ENCODE measurements at regions not wholly inside any gene's neighbourhood (a gene's known extent, or its start where the extent isn't known, plus 50 kb on each side); places are given as distances from the start of the nearest gene placed in this dataset.
"Not testable (repeated sequence)": the region's sequence is repeated elsewhere in the genome, so short reads cannot be mapped to it uniquely, and the experiment has no call there.

DNA sequence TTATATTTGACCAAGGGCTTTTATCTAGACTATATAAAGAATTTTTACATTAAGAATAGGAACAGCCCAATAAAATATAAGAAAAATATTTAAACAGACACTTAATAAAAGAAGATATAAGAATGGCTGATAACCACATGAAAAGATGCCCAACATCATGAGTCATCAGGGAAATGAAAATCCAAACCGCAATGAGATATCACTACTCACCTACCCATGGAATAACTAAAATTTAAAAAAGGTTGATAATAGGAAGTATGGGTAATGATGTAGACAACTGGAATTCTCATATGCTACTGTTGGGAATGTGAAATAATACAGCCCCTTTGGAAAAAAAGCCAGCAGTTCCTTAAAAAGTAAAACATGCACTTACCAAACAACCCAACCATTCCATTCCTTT lies 206.9 kb upstream of the PCSK5 start:
- no peak overlapping the region for H3K27ac Mint-ChIP-seq
- DNase-seq (no peak), ATAC-seq (replicated peaks) (no peak)
- H3K27me3 Mint-ChIP-seq, result no peaks in the 10 kb centered on the region
- no peak overlapping the region for H3K4me3 Mint-ChIP-seq
- no peaks in the 10 kb centered on the region for H3K36me3 Mint-ChIP-seq (ENCODE audit: insufficient read depth)
- peaks cover 0 to 2% of the 10 kb centered on the region in 2 donors for H3K9me3 Mint-ChIP-seq
- H3K4me1 Mint-ChIP-seq (ENCODE audit: low read depth in 2 of 2), result no peaks in the 10 kb centered on the region

DNA sequence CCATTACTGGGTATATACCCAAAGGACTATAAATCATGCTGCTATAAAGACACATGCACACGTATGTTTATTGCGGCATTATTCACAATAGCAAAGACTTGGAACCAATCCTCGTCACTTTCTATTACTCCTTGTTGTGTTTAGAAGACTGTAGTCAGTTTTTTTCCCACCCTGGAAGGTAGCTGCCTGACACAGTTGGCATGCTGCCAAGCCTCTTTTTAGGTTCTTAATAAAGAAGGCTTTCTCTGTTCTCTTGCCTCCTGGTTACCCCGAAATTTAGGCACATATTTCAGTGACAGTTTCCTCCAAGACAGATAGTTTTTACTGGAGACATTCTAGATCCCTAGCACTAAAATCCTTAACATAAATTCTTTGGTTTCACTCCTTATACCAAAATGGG lies 205.4 kb upstream of the PCSK5 start:
- Mint-ChIP-seq H3K4me3 (no peak overlapping the region), H3K36me3 (ENCODE audit: insufficient read depth) (no peaks in the 10 kb centered on the region), H3K9me3 (peaks cover 3 to 9% of the 10 kb centered on the region in 2 donors), H3K27ac (no peak overlapping the region), H3K4me1 (ENCODE audit: low read depth in 2 of 2) (no peaks in the 10 kb centered on the region), H3K27me3 (no peaks in the 10 kb centered on the region)
- no peak for DNase-seq
- no peak for ATAC-seq (replicated peaks)

DNA sequence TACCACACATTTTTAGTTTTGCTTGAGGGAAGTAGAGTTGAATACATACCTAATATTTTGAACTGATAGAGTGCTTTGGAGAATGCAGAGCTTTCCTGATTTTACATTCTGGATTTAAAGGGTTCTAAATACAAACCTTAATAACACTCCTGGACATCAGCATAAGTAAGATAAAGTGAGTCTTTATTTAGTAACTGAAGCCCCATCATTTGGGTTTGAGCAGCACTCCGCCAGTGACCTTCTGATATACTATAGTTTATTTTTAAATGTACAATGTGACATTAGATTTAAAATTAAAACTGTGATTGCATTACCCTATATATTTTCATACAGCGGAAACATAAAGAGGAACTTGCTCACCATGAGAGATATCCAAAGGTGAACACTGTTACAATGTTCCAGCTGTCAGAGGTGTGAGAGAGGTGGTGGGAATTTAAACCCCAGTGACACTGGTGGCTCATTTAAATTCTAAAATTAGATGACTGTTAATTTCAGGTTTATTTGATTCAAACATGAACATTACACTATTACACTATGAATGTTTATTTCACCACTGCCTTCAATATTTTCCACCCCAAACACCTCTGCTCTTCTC lies 203.0 kb upstream of the PCSK5 start:
- ATAC-seq (replicated peaks) (no peak), DNase-seq (no peak)
- Mint-ChIP-seq H3K4me3 (no peak overlapping the region), H3K27ac (no peak overlapping the region), H3K36me3 (ENCODE audit: insufficient read depth) (no peaks in the 10 kb centered on the region), H3K9me3 (peaks cover 4 to 9% of the 10 kb centered on the region in 2 donors), H3K4me1 (ENCODE audit: low read depth in 2 of 2) (no peaks in the 10 kb centered on the region), H3K27me3 (no peaks in the 10 kb centered on the region)

DNA sequence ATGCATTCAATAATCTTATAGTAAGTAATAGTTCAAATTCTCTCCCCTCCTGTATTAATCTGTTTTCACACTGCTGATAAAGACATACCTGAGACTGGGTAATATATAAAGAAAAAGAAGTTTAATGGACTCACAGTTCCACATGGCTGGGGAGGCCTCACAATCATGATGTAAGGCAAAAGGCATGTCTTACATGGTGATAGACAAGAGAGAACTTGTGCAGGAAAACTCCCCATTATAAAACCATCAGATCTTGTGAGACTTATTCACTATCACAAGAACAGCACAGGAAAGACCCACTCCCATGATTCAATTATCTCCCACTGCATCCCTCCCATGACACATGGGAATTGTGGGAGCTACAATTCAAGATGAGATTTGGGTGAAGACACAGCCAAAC lies 199.9 kb upstream of the PCSK5 start:
- not testable (repeated sequence) for H3K4me1 Mint-ChIP-seq (ENCODE audit: low read depth in 2 of 2); ATAC-seq (replicated peaks); H3K27ac Mint-ChIP-seq; H3K4me3 Mint-ChIP-seq; H3K27me3 Mint-ChIP-seq; H3K36me3 Mint-ChIP-seq (ENCODE audit: insufficient read depth); H3K9me3 Mint-ChIP-seq; DNase-seq

DNA sequence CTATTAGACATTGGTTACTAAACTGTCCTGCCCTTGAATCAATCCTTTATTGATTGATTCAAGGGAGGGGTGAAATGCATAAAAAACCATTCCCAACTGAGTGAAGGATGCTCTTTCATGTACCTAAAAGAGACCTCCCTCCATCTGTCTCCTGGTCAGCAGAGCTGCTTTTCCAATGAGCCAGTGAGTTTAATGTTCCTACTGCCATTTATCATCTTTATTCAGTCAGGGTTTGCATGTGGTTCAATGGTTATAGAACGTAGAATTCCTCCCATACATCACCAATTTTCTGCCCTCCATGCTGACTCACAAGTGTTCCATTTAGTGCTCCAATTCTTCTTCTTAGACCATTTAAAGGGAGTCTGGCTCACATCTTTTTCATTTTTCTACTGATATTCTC lies 199.1 kb upstream of the PCSK5 start:
- Mint-ChIP-seq H3K4me1 (ENCODE audit: low read depth in 2 of 2) (no peaks in the 10 kb centered on the region), H3K36me3 (ENCODE audit: insufficient read depth) (no peaks in the 10 kb centered on the region), H3K9me3 (peaks cover 4 to 9% of the 10 kb centered on the region in 2 donors), H3K27ac (no peak overlapping the region), H3K27me3 (no peaks in the 10 kb centered on the region), H3K4me3 (no peak overlapping the region)
- no peak for ATAC-seq (replicated peaks)
- no peak for DNase-seq

DNA sequence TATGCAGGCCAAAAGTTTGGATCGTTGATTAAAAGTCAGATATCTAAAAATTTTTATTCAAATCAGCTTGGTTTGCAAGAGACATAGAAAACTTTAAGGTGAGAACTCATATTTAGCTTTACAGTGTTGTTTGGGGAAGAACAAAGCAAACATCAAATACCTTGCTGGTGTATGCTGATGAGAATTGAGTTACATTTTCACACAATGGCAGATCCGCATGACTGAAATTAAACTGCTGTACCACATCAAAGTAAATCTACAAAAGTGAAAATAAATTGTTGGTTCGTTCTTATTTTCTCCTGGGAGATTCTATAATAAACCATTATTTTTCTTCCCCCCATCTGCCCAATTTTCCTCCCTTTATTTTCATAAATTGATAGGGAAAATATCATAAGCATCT lies 198.2 kb upstream of the PCSK5 start:
- Mint-ChIP-seq H3K4me1 (ENCODE audit: low read depth in 2 of 2) (no peaks in the 10 kb centered on the region), H3K4me3 (no peak overlapping the region), H3K36me3 (ENCODE audit: insufficient read depth) (no peaks in the 10 kb centered on the region), H3K27me3 (no peaks in the 10 kb centered on the region), H3K27ac (no peak overlapping the region), H3K9me3 (peaks cover 6 to 15% of the 10 kb centered on the region in 2 donors)
- no peak for DNase-seq
- ATAC-seq (replicated peaks), result no peak

DNA sequence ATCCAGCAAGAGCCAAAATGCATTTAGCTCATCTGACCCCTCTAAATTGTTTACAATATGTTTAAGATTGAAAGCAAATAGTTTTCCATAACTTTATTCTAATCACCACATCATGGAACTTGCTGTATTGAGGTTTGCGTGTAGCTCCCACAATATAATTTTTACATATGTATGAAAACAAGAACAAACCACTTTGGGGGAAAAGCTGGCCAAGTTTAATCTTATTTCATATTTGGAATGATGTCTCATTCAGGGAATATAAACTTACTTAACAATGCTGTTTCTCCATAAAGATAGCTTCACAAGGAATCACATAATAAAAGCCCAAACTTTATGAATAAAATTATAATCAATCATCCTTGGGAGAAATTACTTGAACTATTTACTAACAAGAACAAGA lies 194.6 kb upstream of the PCSK5 start:
- Mint-ChIP-seq H3K9me3 (peaks cover 3 to 9% of the 10 kb centered on the region in 2 donors), H3K4me3 (no peak overlapping the region), H3K4me1 (ENCODE audit: low read depth in 2 of 2) (no peaks in the 10 kb centered on the region), H3K36me3 (ENCODE audit: insufficient read depth) (no peaks in the 10 kb centered on the region), H3K27ac (no peak overlapping the region), H3K27me3 (no peaks in the 10 kb centered on the region)
- ATAC-seq (replicated peaks) (no peak), DNase-seq (no peak)

DNA sequence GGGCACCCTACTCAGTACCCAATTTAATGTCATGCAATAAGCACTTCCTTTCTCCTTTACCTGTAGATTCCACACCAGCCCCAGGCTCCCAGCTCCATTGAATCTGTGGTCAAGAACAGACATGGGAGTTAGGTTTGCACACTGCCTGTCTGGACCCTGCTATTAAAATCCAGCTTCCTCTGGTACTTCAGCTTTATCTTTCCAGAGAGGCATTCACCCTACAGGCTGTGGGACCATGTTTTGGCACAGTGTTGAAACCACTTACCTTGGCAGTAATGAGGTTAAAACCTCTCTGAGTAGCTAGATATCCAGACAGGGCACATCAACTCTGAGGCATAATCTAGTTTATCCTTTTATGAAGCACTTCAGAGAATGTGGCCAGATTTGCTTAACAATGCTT lies 191.5 kb upstream of the PCSK5 start:
- H3K36me3 Mint-ChIP-seq (ENCODE audit: insufficient read depth), result no peaks in the 10 kb centered on the region
- H3K27me3 Mint-ChIP-seq, result no peaks in the 10 kb centered on the region
- no peak overlapping the region for H3K27ac Mint-ChIP-seq
- H3K4me1 Mint-ChIP-seq (ENCODE audit: low read depth in 2 of 2), result no peaks in the 10 kb centered on the region
- H3K4me3 Mint-ChIP-seq, result no peak overlapping the region
- no peak for ATAC-seq (replicated peaks)
- no peak for DNase-seq
- H3K9me3 Mint-ChIP-seq, result peaks cover 4 to 9% of the 10 kb centered on the region in 2 donors

DNA sequence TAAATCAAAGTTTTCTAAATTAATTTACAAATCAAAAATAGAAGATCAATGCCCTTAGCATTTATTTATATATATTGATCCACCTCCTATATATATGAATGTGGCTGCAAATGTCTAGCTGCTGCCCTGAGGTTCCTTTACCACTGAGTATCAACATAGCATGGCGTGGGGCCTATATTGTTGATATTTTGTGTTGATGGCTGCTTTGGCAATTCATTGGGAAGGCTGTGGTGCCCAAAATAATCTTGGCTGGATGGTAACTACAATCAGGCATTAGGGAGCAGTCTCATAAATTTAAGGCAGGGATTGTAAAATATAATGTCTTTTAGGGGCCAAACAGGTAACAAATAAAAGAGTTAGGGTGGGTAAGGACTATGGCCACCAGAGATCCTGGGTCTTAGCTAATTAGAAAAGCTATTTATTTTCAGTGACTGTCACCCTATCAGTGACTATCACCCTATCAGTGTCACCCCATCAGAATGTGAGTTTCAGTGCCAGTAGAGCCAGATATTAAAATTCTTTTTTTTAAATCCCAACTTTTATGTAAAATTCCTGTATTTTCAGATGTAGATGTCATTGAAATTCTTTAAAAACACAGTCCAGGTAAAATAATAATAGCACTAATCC lies 190.7 kb upstream of the PCSK5 start:
- no peak for ATAC-seq (replicated peaks)

DNA sequence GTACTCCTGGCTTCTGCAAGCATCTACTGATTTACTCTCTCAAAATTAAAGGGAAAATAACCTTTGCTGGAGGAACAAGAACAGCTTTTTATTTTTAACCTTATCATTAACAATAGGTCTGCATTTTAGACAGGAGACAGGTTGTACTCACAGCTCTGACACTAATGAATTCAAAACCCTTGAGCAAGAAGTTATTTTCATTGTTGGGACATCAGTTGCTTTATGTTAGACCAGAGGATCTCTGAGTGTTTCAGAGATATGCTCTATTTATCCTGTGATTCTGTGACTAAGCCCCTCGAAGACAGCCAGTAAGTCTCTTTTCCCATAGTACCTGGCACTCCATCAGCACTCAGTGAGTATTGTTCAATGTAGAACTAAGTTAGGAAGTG lies 190.2 kb upstream of the PCSK5 start:
- Mint-ChIP-seq H3K9me3 (peaks cover 5 to 9% of the 10 kb centered on the region in 2 donors), H3K4me3 (no peak overlapping the region), H3K27me3 (no peaks in the 10 kb centered on the region), H3K4me1 (ENCODE audit: low read depth in 2 of 2) (no peaks in the 10 kb centered on the region), H3K36me3 (ENCODE audit: insufficient read depth) (no peaks in the 10 kb centered on the region), H3K27ac (no peak overlapping the region)
- ATAC-seq (replicated peaks) (no peak), DNase-seq (no peak)

More for the DNA sequence above, 190.7 kb upstream of the PCSK5 start:
- H3K9me3 Mint-ChIP-seq, result peaks cover 5 to 9% of the 10 kb centered on the region in 2 donors
- no peaks in the 10 kb centered on the region for H3K27me3 Mint-ChIP-seq
- H3K36me3 Mint-ChIP-seq (ENCODE audit: insufficient read depth), result no peaks in the 10 kb centered on the region
- H3K4me1 Mint-ChIP-seq (ENCODE audit: low read depth in 2 of 2), result no peaks in the 10 kb centered on the region
- H3K27ac Mint-ChIP-seq, result no peak overlapping the region
- H3K4me3 Mint-ChIP-seq, result no peak overlapping the region
- no peak for DNase-seq

DNA sequence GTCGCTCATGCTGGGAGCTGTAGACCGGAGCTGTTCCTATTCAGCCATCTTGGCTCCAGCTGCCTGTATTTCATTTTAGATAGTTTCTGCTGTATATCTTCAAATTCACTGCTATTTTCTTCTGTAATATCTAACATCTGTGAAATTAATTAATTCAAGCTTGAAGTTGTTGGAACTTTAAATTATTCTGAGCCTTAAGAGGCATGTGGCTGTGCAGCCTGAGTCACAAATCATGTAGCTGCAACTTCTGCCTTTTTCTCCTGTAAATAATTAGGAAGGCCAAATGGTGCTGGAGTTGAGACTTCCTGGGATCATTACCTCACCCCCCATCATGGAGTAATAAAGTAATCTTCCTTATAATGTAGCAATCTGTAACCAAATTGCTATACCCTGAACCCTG lies 183.3 kb upstream of the PCSK5 start:
- DNase-seq (no peak), ATAC-seq (replicated peaks) (no peak)
- Mint-ChIP-seq H3K4me3 (no peak overlapping the region), H3K9me3 (peaks cover 5 to 16% of the 10 kb centered on the region in 2 donors), H3K36me3 (ENCODE audit: insufficient read depth) (no peaks in the 10 kb centered on the region), H3K4me1 (ENCODE audit: low read depth in 2 of 2) (no peaks in the 10 kb centered on the region), H3K27ac (no peak overlapping the region), H3K27me3 (no peaks in the 10 kb centered on the region)

DNA sequence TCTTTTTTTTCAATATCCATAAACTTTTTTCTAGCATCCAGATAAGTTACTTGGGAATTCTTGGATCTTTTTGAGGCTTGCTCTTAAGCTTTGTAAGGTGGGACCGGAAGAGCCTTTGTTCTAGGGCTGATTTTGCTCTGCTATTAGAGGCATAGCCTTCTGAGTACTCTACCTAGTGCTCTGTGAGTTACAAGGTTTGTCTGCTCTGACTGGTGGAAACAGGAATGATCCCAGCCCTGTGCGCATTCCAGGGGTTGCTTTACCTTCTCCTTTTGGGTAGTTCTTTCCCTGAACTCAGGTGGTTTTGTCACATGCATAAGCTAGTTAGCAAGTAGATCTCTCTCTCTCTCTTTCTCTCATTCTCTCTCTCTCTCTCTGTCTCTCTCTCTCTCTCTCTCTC lies 180.8 kb upstream of the PCSK5 start:
- H3K4me1 Mint-ChIP-seq (ENCODE audit: low read depth in 2 of 2), result no peaks in the 10 kb centered on the region
- H3K36me3 Mint-ChIP-seq (ENCODE audit: insufficient read depth), result no peaks in the 10 kb centered on the region
- no peak overlapping the region for H3K27ac Mint-ChIP-seq
- no peak for ATAC-seq (replicated peaks)
- H3K9me3 Mint-ChIP-seq, result peaks cover 5 to 16% of the 10 kb centered on the region in 2 donors
- no peak overlapping the region for H3K4me3 Mint-ChIP-seq
- H3K27me3 Mint-ChIP-seq, result no peaks in the 10 kb centered on the region
- DNase-seq, result no peak

DNA sequence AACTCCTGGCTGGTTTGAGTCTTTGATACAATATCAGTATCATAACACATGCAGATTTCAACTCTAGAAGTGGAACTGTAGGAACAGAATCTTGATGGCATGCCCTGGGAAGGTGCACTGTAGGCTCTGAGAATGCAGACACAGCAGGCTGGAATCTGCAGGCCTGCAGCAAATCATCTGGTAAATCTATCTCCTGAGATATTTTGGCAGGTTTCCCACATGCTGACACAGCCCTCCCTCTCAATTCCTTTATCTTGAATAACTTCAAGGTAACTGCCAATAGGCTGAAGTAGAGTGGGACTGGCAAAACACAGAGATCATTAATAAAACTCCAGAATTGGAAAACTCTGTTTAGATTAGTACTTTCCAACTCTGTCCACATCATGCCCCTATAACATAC lies 177.8 kb upstream of the PCSK5 start:
- no peak for ATAC-seq (replicated peaks)
- Mint-ChIP-seq H3K36me3 (ENCODE audit: insufficient read depth) (no peaks in the 10 kb centered on the region), H3K4me3 (no peak overlapping the region), H3K4me1 (ENCODE audit: low read depth in 2 of 2) (no peaks in the 10 kb centered on the region), H3K27me3 (no peaks in the 10 kb centered on the region), H3K27ac (no peak overlapping the region), H3K9me3 (peaks cover 3 to 8% of the 10 kb centered on the region in 2 donors)
- DNase-seq, result no peak

DNA sequence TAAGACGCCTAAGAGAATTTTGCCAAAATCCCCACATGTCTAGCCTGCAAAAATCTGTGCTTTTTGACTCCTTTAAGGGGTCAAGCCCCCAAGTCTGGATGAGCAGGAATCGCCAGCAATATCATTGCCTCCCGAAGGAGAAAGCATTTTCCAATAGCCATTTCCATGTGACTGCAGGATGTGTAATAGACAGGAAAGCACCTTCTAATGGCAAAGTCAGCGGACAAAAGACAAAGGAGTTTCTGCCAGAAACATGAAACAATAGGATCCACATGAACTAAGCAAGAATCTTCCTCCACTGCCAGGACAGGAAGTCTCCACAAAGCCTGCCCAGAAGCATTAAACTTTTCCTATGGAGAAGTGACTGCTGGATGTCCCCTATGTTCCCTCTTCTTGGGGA lies 177.1 kb upstream of the PCSK5 start:
- H3K27ac Mint-ChIP-seq, result no peak overlapping the region
- ATAC-seq (replicated peaks), result no peak
- H3K4me3 Mint-ChIP-seq, result no peak overlapping the region
- H3K27me3 Mint-ChIP-seq, result no peaks in the 10 kb centered on the region
- no peak for DNase-seq
- no peaks in the 10 kb centered on the region for H3K36me3 Mint-ChIP-seq (ENCODE audit: insufficient read depth)
- H3K4me1 Mint-ChIP-seq (ENCODE audit: low read depth in 2 of 2), result no peaks in the 10 kb centered on the region
- H3K9me3 Mint-ChIP-seq, result peaks cover 3 to 8% of the 10 kb centered on the region in 2 donors
